ENCODE measurements at regions not wholly inside any gene's neighbourhood (a gene's known extent, or its start where the extent isn't known, plus 50 kb on each side); places are given as distances from the start of the nearest gene placed in this dataset.
A peak's percentile ranks its signal among the peaks of the same experiment; 100 is the strongest.

DNA sequence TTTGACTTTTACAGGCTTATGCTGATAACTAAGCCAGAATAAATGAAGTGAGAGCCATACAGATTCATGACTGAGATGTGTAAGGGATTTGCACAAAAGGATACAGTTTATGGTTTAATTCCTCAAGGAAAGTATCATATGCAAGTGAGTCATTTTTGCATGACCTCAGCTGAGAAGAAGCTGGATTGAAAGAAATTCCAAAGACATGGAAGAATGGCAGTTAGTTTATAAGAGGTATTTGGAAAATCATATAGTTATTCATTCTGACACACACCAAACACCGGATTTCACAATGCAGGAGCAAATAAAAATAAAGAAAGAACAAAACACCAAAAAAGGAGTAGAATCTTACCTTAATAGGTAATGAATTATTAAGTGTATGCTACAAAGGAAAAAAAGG lies 83.2 kb upstream of the RND3 start:
- H3K27ac Mint-ChIP-seq (ENCODE audit: unreplicated experiment), result peak overlapping the region; percentile 94
- Histone ChIP-seq H3K9ac (ENCODE audit: low read length) (peak overlapping the region; percentile 71), H3K36me3 (ENCODE audit: insufficient read depth, low read length) (no peaks in the 10 kb centered on the region), H3K4me3 (ENCODE audit: insufficient read depth, low read depth, low read length) (no peak overlapping the region), H3K27ac (ENCODE audit: low read depth, low read length) (peak overlapping the region; percentile 88), H3K9me3 (ENCODE audit: insufficient read depth, low read depth, low read length) (no peaks in the 10 kb centered on the region), H4K20me1 (ENCODE audit: insufficient read depth, low read length) (no peaks in the 10 kb centered on the region), H3K4me1 (ENCODE audit: insufficient read depth, low read length) (peaks cover 19% of the 10 kb centered on the region), H3K79me2 (ENCODE audit: insufficient read depth, low read length) (no peaks in the 10 kb centered on the region), H3K27me3 (ENCODE audit: insufficient read depth, low read length) (no peaks in the 10 kb centered on the region), H3K4me2 (ENCODE audit: low read length) (peak overlapping the region; percentile 58), H2AFZ (ENCODE audit: low read depth, low read length) (peak overlapping the region; percentile 16)
- H3K27me3 Mint-ChIP-seq (ENCODE audit: low read depth, unreplicated experiment), result no peaks in the 10 kb centered on the region
- H3K4me3 Mint-ChIP-seq (ENCODE audit: unreplicated experiment), result no peak overlapping the region
- H3K9me3 Mint-ChIP-seq (ENCODE audit: unreplicated experiment), result peaks cover 2% of the 10 kb centered on the region
- DNase-seq (ENCODE audit: low read depth), result peak; percentile 94
- TF ChIP-seq, protein P1, sequence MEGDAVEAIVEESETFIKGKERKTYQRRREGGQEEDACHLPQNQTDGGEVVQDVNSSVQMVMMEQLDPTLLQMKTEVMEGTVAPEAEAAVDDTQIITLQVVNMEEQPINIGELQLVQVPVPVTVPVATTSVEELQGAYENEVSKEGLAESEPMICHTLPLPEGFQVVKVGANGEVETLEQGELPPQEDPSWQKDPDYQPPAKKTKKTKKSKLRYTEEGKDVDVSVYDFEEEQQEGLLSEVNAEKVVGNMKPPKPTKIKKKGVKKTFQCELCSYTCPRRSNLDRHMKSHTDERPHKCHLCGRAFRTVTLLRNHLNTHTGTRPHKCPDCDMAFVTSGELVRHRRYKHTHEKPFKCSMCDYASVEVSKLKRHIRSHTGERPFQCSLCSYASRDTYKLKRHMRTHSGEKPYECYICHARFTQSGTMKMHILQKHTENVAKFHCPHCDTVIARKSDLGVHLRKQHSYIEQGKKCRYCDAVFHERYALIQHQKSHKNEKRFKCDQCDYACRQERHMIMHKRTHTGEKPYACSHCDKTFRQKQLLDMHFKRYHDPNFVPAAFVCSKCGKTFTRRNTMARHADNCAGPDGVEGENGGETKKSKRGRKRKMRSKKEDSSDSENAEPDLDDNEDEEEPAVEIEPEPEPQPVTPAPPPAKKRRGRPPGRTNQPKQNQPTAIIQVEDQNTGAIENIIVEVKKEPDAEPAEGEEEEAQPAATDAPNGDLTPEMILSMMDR (IDR thresholded peaks at IDR 0.05; ENCODE audit: insufficient read depth, low read depth, low read length), result no peak
- TF ChIP-seq EZH2 (IDR thresholded peaks at IDR 0.05; ENCODE audit: insufficient read depth, low read length), result no peak
- FAIRE-seq, result peak; percentile 97
- no peaks in the 10 kb centered on the region for H3K36me3 Mint-ChIP-seq (ENCODE audit: low read depth, unreplicated experiment)
- H3K4me1 Mint-ChIP-seq (ENCODE audit: low read depth, unreplicated experiment), result peaks cover 27% of the 10 kb centered on the region

GRCh38 chr2:150569761-150570160 lies 82.3 kb upstream of the RND3 start:
- H3K9me3 ChIP-seq (ENCODE audit: insufficient read depth, low read depth, low read length), result no peaks in the 10 kb centered on the region
- Mint-ChIP-seq H3K27me3 (ENCODE audit: low read depth, unreplicated experiment) (no peaks in the 10 kb centered on the region), H3K4me1 (ENCODE audit: low read depth, unreplicated experiment) (peaks cover 27% of the 10 kb centered on the region), H3K4me3 (ENCODE audit: unreplicated experiment) (no peak overlapping the region), H3K36me3 (ENCODE audit: low read depth, unreplicated experiment) (no peaks in the 10 kb centered on the region), H3K27ac (ENCODE audit: unreplicated experiment) (peak overlapping the region; percentile 70), H3K9me3 (ENCODE audit: unreplicated experiment) (peaks cover 2% of the 10 kb centered on the region)
- FAIRE-seq, result no peak
- peak overlapping the region; percentile 4 for H2AFZ ChIP-seq (ENCODE audit: low read depth, low read length)
- peak overlapping the region; percentile 88 for H3K27ac ChIP-seq (ENCODE audit: low read depth, low read length)
- peaks cover 19% of the 10 kb centered on the region for H3K4me1 ChIP-seq (ENCODE audit: insufficient read depth, low read length)
- no peaks in the 10 kb centered on the region for H4K20me1 ChIP-seq (ENCODE audit: insufficient read depth, low read length)
- H3K27me3 ChIP-seq (ENCODE audit: insufficient read depth, low read length), result no peaks in the 10 kb centered on the region
- no peak overlapping the region for H3K9ac ChIP-seq (ENCODE audit: low read length)
- TF ChIP-seq, protein P1 (IDR thresholded peaks at IDR 0.05; ENCODE audit: insufficient read depth, low read depth, low read length), result no peak
- no peak for TF ChIP-seq EZH2 (IDR thresholded peaks at IDR 0.05; ENCODE audit: insufficient read depth, low read length)
- H3K4me2 ChIP-seq (ENCODE audit: low read length), result no peak overlapping the region
- no peaks in the 10 kb centered on the region for H3K36me3 ChIP-seq (ENCODE audit: insufficient read depth, low read length)
- no peaks in the 10 kb centered on the region for H3K79me2 ChIP-seq (ENCODE audit: insufficient read depth, low read length)
- H3K4me3 ChIP-seq (ENCODE audit: insufficient read depth, low read depth, low read length), result no peak overlapping the region
- DNase-seq (ENCODE audit: low read depth), result no peak

- Histone ChIP-seq H2AFZ (ENCODE audit: low read depth, low read length) (no peak overlapping the region), H3K9ac (ENCODE audit: low read length) (no peak overlapping the region), H4K20me1 (ENCODE audit: insufficient read depth, low read length) (no peaks in the 10 kb centered on the region), H3K36me3 (ENCODE audit: insufficient read depth, low read length) (no peaks in the 10 kb centered on the region), H3K4me3 (ENCODE audit: insufficient read depth, low read depth, low read length) (no peak overlapping the region), H3K79me2 (ENCODE audit: insufficient read depth, low read length) (no peaks in the 10 kb centered on the region), H3K9me3 (ENCODE audit: insufficient read depth, low read depth, low read length) (no peaks in the 10 kb centered on the region), H3K27ac (ENCODE audit: low read depth, low read length) (no peak overlapping the region), H3K4me1 (ENCODE audit: insufficient read depth, low read length) (peaks cover 19% of the 10 kb centered on the region), H3K27me3 (ENCODE audit: insufficient read depth, low read length) (no peaks in the 10 kb centered on the region), H3K4me2 (ENCODE audit: low read length) (no peak overlapping the region)
- Mint-ChIP-seq H3K4me3 (ENCODE audit: unreplicated experiment) (no peak overlapping the region), H3K27ac (ENCODE audit: unreplicated experiment) (peak overlapping the region; percentile 49), H3K9me3 (ENCODE audit: unreplicated experiment) (peaks cover 2% of the 10 kb centered on the region), H3K27me3 (ENCODE audit: low read depth, unreplicated experiment) (no peaks in the 10 kb centered on the region), H3K36me3 (ENCODE audit: low read depth, unreplicated experiment) (no peaks in the 10 kb centered on the region), H3K4me1 (ENCODE audit: low read depth, unreplicated experiment) (peaks cover 27% of the 10 kb centered on the region)
- DNase-seq (ENCODE audit: low read depth) (peak; percentile 42), FAIRE-seq (peak; percentile 41)
- no peak for TF ChIP-seq EZH2 (IDR thresholded peaks at IDR 0.05; ENCODE audit: insufficient read depth, low read length)
- TF ChIP-seq, protein P1 (IDR thresholded peaks at IDR 0.05; ENCODE audit: insufficient read depth, low read depth, low read length), result no peak
Observed at GRCh38 chr2:150567771-150568301, 80.4 kb upstream of the RND3 start.

All from astrocyte (in vitro differentiated cells and primary cell).